HL-60 (cell line): ENCODE measurements at regions not wholly inside any gene's neighbourhood (a gene's known extent, or its start where the extent isn't known, plus 50 kb on each side); places are given as distances from the start of the nearest gene placed in this dataset.

Source experiments
- DNase-seq, 2 experiments: peaks; one replicate each; pipeline ENCODE4 v3.0.0-alpha.2; 2010 to 2020; ENCODE audit warnings: low read depth in 1 of 2, low spot score in 1 of 2
- H3K27ac ChIP-seq: fragments of 250-450 bp; sonication (Bioruptor Pico); replicated peaks from 2 replicates; pipeline ENCODE4 v1.5.1; 2020; ENCODE audit warnings: mild to moderate bottlenecking, moderate library complexity
- H3K27me3 ChIP-seq: fragments of 250-450 bp; sonication (Bioruptor Pico); 2 replicates; pipeline ENCODE4 v1.5.1; 2021; ENCODE audit warnings: mild to moderate bottlenecking, moderate library complexity; ENCODE audit not compliant: insufficient read depth, poor library complexity, severe bottlenecking
- H3K4me3 ChIP-seq: replicated peaks from 2 replicates; pipeline ENCODE4 v1.5.1; 2011; ENCODE audit warnings: mild to moderate bottlenecking, control low read depth, low read length; ENCODE audit not compliant: insufficient read depth
- GABPA ChIP-seq: IDR thresholded peaks from 2 replicates; pipeline ENCODE4 v1.6.1; 2012; ENCODE audit warnings: low read depth
- POLR2AphosphoS5 ChIP-seq: IDR thresholded peaks from 2 replicates; pipeline ENCODE4 v1.6.1; 2012; ENCODE audit warnings: low read depth
- SPI1 ChIP-seq: IDR thresholded peaks from 2 replicates; pipeline ENCODE4 v1.6.1; 2012; ENCODE audit warnings: low read depth, mild to moderate bottlenecking, borderline replicate concordance
- TF ChIP-seq, protein P1 (sequence below): IDR thresholded peaks from 2 replicates; pipeline ENCODE4 v1.6.1; 2012; ENCODE audit warnings: low read depth; ENCODE audit not compliant: insufficient replicate concordance
- TF ChIP-seq, protein P2 (sequence below): IDR thresholded peaks from one replicate; pipeline ENCODE4 v1.5.1; 2011; ENCODE audit warnings: low read length, control low read depth, inconsistent platforms; ENCODE audit not compliant: insufficient read depth

DNA sequence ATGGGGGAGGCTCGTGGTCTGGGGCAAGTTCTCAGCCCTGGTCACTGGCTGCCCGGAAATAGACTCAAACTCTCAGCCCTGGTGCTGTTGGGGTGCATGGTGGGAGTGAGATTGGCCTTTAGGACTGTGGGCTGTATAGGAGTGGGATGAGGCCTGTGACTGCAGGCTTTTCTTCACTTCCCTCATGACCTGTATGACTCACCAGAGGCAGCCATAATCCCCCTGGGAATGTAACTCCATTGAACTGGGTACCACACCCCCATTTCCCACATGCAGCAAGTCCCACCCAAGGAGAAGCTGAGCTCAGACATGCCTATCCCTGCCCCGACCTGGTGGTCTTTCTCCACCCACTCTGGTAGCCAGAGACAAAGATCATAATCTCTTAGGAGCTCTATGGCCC, 177.7 kb upstream of the OSR1 start:
- Histone ChIP-seq H3K27ac (no peak overlapping the region), H3K4me3 (no peak overlapping the region), H3K27me3 (no peaks in the 10 kb centered on the region)
- TF ChIP-seq POLR2AphosphoS5 = no peak
- TF ChIP-seq, protein P1, sequence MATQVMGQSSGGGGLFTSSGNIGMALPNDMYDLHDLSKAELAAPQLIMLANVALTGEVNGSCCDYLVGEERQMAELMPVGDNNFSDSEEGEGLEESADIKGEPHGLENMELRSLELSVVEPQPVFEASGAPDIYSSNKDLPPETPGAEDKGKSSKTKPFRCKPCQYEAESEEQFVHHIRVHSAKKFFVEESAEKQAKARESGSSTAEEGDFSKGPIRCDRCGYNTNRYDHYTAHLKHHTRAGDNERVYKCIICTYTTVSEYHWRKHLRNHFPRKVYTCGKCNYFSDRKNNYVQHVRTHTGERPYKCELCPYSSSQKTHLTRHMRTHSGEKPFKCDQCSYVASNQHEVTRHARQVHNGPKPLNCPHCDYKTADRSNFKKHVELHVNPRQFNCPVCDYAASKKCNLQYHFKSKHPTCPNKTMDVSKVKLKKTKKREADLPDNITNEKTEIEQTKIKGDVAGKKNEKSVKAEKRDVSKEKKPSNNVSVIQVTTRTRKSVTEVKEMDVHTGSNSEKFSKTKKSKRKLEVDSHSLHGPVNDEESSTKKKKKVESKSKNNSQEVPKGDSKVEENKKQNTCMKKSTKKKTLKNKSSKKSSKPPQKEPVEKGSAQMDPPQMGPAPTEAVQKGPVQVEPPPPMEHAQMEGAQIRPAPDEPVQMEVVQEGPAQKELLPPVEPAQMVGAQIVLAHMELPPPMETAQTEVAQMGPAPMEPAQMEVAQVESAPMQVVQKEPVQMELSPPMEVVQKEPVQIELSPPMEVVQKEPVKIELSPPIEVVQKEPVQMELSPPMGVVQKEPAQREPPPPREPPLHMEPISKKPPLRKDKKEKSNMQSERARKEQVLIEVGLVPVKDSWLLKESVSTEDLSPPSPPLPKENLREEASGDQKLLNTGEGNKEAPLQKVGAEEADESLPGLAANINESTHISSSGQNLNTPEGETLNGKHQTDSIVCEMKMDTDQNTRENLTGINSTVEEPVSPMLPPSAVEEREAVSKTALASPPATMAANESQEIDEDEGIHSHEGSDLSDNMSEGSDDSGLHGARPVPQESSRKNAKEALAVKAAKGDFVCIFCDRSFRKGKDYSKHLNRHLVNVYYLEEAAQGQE = no peak
- no peak for DNase-seq

DNA sequence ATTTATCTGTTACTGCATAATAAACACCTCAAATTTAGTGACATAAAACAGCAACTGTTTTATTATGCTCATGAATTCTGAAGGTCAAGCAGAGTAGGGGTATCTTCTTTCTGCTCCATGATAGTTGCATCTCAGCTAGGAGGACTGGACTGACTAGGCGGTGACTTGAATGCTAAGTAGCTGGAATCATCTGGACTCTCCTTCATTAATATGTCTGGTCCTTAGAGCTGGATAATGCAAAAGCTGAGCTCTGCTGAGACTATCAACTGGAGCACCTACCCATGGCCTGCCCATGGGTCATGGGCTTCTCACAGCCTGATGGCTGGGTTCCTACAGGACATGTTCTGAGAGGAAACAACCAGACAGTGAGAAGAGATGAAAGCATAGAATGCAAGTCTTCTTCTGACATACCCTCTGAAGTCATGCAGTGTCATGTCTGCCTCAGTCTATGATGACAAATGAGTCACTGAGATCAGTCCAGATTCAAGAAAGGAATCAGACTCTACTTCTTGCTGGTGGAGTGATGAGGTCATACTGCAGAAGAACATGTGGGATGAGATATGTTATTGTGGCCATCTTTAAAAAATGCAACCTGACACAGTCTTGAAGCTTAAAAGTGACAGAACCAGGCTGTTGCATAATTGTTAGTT, 174.2 kb upstream of the OSR1 start:
- DNase-seq = no peak

DNA sequence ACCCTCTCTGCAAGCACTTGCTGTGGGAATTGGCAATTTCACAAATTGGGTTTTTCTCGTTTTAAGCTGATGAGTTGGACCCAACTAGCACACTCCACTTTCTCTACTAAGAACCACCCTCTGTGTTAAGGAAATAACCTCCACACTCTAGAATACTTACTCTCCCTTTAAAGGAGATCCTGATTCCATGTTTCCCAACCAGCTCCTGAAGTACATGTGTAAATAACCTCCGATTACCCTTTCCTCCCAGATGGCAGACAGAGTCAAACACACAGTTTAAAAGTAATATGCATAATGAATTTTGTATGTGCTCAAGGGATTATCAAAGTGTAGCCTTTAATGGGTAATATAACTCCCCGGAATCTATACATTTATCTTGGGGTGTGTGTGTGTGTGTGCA, 171.3 kb upstream of the OSR1 start:
- DNase-seq = no peak
- TF ChIP-seq GABPA (no peak), SPI1 (no peak)
- TF ChIP-seq, protein P1 = no peak
- H3K4me3 ChIP-seq = no peak overlapping the region
- no peak overlapping the region for H3K27ac ChIP-seq
- H3K27me3 ChIP-seq = no peaks in the 10 kb centered on the region

More for the DNA sequence above, 174.2 kb upstream of the OSR1 start:
- Histone ChIP-seq H3K4me3 (no peak overlapping the region), H3K27ac (no peak overlapping the region), H3K27me3 (no peaks in the 10 kb centered on the region)
- no peak for TF ChIP-seq GABPA

DNA sequence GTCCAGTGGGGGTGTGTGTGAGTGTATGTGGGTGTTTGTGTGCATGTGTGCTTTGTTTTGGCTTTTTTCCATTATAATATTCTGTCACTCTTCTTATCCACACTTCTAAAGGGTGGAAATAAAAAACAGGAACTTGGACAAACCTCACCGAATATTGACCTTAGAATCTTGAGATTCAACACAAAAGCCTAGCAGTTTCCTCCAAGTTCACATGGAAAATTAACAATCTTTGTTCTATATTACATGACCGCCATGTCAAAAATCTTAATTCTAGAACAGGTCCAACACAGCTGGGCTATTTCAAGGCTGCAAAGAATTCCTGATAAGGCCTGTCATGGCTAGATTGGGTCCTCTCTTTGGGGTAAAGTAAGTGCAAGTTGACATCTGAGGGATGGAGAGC, 169.3 kb upstream of the OSR1 start:
- Histone ChIP-seq H3K4me3 (no peak overlapping the region), H3K27ac (no peak overlapping the region), H3K27me3 (no peaks in the 10 kb centered on the region)
- DNase-seq = no peak
- TF ChIP-seq GABPA = no peak
- TF ChIP-seq, protein P2, sequence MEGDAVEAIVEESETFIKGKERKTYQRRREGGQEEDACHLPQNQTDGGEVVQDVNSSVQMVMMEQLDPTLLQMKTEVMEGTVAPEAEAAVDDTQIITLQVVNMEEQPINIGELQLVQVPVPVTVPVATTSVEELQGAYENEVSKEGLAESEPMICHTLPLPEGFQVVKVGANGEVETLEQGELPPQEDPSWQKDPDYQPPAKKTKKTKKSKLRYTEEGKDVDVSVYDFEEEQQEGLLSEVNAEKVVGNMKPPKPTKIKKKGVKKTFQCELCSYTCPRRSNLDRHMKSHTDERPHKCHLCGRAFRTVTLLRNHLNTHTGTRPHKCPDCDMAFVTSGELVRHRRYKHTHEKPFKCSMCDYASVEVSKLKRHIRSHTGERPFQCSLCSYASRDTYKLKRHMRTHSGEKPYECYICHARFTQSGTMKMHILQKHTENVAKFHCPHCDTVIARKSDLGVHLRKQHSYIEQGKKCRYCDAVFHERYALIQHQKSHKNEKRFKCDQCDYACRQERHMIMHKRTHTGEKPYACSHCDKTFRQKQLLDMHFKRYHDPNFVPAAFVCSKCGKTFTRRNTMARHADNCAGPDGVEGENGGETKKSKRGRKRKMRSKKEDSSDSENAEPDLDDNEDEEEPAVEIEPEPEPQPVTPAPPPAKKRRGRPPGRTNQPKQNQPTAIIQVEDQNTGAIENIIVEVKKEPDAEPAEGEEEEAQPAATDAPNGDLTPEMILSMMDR = no peak
- no peak for TF ChIP-seq SPI1
- no peak for TF ChIP-seq POLR2AphosphoS5
- TF ChIP-seq, protein P1 = no peak

DNA sequence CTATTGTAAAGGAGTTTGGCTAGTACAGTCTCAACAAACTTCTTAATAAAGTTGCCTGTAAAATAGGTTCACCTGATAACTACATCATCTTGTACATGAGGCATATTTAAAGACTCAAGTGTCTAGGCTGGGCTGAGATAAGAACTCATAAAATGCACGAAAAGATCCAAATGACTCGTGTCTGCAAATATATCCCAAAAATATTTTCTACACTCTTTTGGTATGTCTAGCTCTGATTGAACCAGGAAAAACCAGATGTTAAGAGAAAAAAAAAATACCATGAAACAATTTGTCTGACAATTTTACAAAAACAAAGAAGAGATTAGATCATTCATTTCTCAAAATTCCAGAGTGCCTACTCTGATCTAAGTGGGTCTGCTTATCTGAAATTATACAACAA, 166.9 kb upstream of the OSR1 start:
- Histone ChIP-seq H3K27ac (no peak overlapping the region), H3K4me3 (no peak overlapping the region), H3K27me3 (no peaks in the 10 kb centered on the region)
- TF ChIP-seq POLR2AphosphoS5 (no peak), GABPA (no peak), SPI1 (no peak)
- TF ChIP-seq, protein P1 = no peak
- TF ChIP-seq, protein P2 = no peak
- DNase-seq = no peak
